HG03442 (cell line): ENCODE measurements at regions not wholly inside any gene's neighbourhood (a gene's known extent, or its start where the extent isn't known, plus 50 kb on each side); places are given as distances from the start of the nearest gene placed in this dataset.

Source experiments
- ATAC-seq: cut with Tn5 transposase; IDR thresholded peaks from one replicate; pipeline ENCODE4 v1.9.1; 2021; ENCODE audit warnings: mild to moderate bottlenecking, moderate library complexity; ENCODE audit not compliant: unreplicated experiment

DNA sequence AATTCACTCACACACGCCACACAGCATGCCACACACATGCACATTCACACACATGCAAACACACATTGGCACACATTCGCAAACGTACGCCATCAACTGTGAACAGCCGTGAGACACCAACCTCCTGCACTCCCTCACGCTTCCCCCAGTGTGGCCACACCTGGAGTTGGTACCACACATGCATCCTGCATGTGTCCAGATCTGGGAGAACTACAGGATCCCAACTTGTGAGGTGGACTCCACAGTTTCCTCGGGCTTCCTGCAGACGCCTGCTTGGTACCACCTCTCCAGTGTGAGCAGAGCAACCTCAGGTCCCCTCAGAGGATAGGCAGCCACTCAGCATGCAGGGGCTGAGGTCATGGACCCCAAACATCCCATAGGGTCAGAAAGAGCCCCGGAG lies 239.0 kb downstream of the EIPR1 start:
- no peak for ATAC-seq

DNA sequence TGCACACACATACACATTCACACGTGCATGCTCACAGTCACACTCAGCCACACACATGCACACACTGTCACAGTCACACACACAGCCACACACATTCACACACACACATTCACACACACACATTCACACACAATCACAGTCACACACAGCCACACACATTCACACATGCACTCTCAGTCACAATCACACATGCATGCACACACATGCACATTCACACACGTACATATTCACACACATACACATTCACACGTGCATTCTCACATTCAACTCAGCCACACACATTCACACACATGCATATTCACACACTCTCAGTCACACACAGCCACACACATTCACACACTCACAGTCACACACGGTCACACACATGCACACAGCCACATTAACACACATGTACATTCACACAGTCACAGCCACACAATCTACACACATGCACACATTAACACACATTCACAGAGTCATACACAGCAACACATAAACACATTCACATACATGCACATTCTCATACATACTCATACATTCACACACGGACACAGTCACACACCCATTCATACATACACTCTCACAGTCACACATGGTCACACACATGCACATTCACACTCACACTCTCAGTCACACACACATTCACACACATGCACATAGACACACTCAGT lies 239.8 kb downstream of the EIPR1 start:
- no peak for ATAC-seq

DNA sequence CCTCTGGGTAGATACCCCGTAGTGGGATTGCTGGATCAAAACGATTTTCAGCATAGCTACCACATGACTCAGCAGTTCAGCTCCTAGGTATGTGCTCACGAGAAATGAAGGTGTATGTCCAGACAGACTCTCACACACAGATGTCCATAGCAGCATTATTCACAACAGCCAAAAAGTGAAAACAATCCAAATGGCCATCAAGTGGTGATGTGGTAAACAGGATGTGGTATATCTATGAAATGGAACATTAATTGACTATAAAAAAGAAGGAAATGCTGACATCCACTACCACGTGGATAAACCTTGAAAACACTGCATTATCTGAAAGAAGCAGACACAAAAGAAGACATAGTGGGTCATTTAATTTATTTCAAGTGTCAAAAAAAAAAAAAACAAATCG lies 241.9 kb downstream of the EIPR1 start:
- no peak for ATAC-seq

DNA sequence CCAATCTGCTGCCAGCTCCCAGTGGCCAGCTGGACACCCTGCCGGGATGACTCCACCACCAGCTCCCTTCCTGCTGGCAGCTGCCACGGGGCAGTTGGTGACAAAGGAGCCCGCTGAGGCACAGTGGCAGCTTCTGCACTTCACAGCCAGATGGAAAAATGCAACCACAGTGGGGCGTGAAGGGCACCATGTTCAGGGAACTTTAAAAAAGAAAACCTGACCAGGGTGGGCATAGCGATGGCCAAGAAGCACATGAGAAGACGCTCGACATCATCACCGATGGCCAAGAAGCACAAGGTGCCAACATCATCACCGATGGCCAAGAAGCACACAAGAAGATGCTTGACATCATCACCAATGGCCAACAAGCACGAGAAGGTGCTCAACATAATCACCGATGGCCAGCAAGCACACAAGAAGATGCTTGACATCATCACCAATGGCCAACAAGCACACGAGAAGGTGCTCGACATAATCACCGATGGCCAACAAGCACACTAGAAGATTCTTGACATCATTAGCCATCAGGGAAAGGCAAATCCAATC lies 243.5 kb downstream of the EIPR1 start:
- ATAC-seq = no peak

DNA sequence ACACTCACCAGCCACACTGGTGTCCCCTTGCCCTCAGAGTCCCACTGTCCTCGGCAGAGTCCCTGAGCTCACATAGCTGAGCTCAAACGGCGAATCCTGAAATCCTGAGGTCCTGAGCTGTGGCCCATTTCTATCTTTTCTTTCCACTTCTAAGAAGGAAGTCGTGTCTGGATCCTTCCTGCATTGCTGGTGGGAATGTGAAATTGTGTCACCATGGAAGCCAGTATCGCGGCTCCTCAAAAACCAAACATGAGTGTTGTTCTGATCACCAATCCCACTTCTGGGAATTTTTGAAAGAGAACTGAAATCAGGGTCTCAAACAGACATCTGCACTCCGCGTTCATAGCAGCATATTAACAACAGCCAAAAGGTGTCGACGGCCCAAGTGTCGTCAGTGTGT lies 244.7 kb downstream of the EIPR1 start:
- ATAC-seq = no peak

DNA sequence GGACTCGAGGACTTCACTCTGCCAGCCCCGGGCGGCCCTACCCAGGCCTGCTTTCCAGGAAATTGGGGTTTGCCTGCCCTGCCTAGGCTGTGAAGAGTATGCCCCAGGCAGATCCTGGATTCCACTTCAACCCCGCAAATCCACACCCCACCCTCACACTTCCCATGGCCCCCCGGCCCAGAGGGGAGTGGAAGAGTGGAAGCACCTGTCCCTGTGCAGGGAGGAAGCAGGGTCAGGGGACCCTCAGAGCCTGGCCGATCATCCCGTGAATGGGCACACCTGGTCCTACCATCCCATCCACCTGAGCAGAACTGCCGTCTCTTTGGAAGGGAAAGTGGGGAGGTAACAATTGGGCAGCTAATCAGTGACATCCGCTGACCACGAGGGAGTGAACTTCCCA lies 245.2 kb downstream of the EIPR1 start:
- ATAC-seq = no peak

DNA sequence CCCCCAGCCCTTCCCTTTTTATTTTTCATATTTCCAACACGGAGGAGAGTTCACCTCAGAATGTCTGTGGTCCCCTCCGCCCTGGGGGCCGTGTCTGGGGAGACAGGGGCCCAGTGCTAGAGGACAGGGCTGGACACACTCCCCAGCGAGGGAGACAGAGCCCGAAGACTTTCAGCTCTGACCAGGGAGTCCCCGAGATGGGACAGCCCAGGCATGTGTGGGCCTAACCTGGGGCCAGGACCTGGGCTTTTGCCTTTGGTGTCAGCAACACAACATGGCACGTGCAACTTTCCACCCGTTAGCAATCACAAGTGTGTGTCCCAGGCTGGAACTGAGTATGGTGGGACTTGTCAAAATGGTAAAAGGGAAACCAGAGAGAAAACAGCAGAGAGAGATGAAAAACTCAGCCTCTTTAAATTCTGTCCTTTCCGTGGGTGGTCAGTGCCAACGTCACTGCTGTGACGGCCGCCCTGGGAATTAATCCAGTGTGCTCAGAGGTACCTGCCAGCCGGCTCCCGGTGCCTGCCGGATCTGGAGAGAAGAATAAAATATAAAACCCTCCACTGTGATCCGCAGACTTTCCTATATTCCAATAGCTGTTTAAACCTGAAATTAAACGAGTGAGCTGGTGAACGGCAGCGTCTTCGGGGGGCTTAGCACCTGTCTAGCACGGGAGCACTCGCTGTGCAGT lies 245.8 kb downstream of the EIPR1 start:
- ATAC-seq = no peak

DNA sequence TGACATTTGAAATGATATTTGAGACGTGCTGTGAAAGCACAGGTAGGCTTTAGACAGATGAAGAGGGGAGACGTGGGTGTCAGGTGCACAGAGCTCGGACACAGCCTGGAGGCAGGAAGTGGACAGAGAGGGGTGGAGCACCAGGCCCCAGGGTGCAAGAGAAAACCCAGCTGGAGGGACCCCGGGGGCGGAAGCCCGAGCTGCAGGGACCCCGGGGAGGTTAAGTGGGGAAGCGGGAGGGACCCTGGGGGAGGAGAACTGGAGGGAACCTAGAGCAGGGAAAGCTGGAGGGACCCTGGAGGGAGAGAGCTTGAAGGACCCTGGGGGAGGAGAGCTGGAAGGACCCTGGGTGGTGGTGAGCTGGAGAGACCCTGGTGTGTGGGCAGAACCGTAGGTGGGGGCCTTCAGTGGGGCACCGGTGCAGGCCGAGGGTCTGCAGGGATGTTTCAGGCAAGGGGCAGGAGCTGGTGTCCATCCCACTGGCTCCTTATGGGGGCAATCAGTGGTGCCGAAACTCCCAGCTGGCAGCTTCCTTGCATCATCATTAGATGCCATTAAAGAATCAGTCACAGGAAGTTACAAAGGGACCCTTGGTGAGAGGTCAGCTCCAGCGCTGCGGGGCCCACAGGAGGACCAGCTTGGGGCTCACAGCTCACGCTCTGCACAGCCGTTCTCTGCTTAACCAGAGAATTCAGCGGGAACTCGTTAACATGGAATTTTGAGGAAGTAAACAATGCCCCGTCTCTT lies 246.6 kb downstream of the EIPR1 start:
- ATAC-seq = no peak

DNA sequence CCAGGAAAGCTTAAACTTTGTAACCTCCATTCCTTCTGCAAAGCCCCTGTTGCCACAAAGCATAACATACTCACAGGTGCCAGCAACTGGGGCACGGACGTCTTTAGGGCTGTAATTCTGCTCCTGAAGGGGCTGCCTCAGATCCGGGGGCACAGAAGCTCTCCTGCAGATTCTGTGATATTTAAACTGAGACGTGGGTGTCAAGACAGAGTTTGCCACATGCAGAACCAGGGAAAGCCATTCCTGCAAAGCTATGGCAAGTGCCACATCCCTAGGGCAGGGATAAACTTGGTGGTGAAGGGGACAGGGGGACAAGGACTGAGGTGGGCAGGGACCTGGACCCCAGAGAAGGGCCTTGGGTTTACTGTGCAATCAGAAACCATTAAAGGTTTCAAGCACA lies 247.2 kb downstream of the EIPR1 start:
- ATAC-seq = no peak

DNA sequence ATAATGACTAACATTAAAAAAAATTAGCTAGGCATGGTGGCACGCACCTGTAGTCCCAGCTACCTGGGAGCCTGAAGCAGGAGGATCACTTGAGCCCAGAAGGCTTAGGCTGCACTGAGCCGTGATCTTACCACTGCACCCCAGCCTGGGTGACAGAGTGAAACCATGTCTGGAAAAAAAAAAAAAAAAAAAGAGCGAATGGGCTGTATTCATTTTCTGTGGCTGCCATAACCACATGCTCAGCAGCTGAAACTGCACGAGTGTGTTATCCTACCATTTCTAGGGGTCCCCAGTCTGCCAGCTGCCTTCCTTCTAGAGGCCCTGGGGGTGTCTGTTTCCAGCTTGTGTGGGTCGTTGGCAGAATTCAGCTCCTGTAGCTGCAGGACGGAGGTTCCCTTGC lies 247.8 kb downstream of the EIPR1 start:
- no peak for ATAC-seq

DNA sequence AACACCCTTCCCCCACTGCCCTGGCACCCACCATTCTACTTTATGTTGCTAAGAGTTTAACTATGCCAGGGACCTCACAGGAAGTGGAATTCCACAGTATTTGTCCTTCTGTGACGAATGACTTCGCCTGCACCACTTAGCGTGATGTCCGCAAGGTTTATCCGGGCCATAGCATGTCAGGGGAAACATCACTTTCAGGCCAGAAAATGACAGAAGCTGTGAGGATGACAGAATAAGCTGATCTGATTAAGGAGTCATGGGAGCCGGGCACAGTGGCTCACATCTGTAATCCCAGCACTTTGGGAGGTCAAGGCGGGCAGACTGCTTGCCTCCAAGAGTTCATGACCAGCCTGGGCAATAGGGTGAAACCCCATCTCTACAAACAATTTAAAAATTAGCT lies 248.8 kb downstream of the EIPR1 start:
- no peak for ATAC-seq

DNA sequence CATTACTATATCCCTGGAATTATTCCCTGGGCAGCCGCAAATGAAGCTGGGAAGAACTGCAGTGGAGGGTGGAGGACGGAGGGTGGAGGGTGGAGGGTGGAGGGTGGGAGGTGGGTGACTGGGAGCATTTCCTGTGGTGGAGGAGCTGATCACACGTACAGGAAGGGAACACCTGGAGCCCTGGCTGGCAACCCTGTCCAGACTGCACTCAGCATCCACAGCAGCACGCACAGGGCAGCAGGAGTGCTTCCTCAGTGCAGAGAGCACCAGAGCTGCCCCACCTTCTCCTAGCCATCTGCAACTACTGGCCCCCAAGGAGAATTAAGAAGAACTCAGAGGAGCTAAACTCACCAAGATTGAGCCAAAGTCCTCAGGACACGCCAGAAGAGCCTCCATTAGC lies 249.9 kb downstream of the EIPR1 start:
- no peak for ATAC-seq

DNA sequence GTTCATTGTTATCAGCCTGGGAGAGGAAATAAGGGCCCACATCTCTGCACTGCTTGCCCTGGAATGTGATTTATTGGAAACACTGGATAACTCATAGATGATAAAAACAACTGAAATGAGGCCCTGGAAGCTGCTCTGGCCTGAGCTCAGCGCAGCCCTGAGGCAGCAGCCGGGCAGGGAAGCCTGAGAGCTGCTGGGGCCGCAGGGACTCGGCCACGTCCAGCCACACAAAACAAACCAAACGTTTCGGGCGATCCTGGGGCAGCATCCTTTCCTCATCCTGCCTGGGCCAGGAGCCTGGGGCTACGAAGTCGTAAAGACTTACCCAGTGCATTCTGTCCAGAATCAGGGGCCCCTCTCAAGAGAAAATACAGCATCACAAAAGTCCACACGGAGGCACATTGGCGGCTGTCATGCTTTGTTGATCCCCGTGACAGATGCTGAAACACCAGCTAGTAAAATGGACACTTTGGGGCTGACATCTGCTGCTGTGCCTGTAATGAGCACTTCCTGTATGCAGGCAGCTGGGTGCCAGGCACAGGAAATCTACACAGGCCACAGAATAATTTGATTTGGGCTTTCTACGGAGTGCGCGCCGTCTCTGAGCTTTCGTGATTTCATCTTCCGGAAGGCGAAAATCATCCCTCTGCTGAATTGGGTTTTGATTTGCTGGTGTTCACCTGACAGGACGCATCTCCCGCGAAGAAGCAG lies 250.6 kb downstream of the EIPR1 start:
- peak; percentile 54 for ATAC-seq

DNA sequence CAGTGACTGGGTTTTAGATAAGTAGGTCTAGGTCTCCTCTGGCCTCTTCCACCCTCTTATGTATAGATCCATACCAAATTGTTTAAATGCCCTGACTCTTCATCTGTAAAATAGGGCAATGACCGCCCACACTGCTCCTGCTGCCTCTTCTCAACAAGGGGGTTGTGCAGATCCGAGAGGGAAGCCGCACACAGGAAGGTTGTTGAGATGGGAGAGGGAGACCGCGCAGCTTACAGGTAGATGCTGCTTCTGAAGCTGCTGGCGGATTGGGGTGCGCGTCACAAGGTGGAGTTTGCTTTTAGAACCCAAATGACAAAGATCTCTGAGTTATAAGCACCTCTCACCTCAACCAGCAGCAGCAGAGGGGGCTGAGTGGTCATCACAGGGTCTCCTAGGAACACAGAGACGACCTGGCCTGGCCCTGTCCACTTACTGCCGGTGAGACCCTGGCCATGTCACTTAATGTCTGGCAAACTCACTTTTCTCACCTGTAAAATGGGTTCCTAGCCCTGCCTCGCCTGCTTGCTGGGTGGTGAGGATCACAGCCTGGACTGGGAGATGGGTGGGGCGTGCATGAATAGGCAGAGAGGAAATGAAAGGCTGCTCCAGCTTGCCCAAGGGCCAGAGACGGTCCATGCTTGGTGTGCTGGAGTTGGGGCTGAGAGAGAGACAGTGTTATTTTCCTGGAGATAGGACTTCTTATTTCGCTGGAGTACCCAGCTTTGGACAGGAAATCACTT lies 251.3 kb downstream of the EIPR1 start:
- no peak for ATAC-seq

DNA sequence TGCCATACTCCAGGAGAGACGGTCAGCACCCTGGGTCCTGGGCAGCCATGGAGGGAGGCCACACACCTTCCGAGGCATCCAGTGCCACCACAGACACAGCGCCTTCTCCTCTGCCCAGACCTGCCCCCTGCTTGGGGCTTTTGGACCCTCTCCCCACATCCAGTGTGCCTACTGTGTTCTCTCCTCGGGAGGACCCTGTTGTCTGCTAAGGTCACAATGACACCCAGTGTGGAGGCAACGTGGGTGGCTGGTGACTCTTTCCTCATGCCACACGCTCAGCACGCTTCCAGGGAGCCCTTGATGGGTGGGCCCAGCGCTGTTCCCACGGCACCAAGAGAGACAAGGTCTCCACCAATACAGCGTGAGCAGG lies 251.9 kb downstream of the EIPR1 start:
- ATAC-seq = no peak

DNA sequence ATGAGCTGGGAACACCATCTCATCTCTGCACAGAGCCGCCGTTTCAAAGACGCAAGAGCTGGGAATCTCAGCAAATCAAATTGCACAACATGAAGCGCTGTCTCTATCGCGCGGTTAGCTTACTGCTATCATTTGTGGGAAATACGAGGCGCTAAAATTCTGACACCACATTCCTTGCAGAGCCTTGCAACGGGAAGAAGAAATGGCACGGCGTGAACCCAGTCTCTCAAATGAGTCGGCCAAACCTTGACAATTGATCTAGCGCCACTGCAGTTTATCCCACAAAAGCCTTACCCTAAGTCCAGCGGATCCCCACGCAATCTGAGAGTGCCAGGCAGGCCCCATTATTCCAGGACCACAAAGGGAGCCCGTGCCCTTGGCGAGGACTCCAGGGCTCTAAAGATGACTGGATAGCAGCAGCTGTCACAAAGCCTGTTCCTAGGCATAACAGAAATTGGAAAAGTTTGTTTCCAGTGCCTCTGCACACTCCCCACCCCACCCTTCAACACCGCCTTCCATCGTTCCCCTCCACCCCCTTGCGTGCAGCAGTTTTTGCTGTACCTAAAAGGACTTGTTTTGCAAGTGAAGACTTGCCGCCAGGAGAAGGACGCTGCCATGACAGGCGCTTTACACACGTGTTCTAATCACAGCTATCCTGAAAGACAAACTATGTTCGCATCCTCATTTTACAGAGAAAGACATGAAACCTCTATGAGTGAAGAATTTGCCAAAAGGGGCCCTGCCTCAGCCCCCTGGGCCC lies 252.4 kb downstream of the EIPR1 start:
- ATAC-seq = no peak

DNA sequence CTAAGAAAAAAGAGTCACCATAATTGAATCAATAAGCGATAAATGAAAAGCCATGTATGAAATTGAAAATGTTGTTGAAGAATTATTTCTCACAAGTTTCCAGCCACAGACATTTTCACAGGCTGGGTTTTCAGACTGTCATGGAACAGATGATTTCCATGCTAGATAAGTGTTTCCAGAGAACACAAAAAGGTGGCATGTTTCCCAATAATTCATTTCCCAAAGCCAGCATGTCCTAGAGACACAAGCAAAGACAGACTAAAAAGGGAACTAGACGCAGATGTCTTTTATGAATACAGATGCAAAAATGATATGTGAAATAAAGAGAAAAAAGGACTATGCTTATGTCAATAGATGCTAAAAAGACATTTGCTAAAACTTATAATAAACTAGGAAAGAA lies 255.1 kb downstream of the EIPR1 start:
- no peak for ATAC-seq

DNA sequence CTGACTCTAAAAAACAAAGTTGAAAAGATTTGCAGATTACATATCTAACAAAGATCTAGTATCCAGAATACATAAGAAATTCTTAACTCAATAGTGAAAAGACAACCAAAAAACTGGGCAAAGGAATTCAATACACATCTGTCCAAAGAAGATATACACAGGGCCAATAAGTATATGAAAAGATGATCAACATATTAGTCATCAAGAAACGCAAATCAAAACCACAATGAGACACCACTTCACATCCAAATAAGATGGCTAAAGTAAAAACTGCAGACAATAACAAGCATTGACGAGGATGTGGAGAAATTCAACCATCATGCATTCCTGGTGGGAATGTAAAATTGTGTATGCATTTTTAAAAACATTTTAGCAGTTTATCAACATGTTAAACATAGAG lies 256.0 kb downstream of the EIPR1 start:
- ATAC-seq = no peak

DNA sequence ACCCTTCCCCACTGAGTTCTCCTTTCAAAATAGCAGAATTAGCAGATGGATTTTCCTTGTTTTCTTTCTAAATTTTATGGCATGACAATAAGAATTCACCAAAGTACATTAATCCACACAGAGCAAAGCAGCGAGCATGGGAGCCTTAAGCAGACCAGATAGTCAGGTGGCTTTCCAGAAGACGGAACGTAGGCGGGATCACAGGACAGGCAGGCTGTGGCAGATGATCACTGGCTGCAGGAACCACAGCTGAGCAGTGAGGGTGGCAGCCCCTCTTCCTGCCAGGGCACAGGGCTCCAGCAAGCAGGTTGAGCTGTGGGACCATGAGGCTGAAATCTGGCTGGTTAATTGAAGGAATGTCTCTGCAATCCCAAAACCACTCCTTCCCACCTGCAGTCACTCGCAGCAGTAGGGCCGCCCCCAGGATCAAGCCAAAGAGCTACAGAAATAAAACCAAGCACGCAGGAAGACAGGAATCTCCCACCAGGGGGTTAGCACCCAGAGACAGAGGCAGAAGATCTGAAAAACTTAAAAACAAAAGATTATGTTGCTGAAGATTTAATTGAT lies 259.9 kb downstream of the EIPR1 start:
- ATAC-seq = no peak

DNA sequence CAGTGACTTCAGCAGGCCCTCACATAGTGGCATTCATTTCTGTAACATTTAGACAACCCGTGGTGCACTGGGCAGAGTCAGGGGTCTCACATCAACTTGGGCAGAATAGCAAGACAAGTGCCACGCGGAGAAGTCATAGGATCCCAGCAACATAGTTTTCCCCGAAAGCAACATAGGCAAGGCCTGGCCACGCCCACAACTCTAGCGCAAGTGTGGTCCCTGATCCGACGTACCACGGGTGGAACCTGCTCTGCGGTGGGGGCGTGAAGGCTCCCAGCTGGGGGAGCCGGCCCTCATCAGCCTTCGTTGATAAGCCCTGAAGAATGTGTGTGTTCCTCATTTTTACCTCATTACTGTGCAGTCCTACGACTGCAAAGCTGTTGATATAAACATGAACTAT lies 261.2 kb downstream of the EIPR1 start:
- ATAC-seq = no peak
